ENCODE measurements at regions not wholly inside any gene's neighbourhood (a gene's known extent, or its start where the extent isn't known, plus 50 kb on each side); places are given as distances from the start of the nearest gene placed in this dataset.
A peak's percentile ranks its signal among the peaks of the same experiment; 100 is the strongest.

- Histone ChIP-seq H3K4me3 (ENCODE audit: low read depth, low read length) (no peak overlapping the region), H2AK5ac (ENCODE audit: low read length) (no peak overlapping the region), H3K27me3 (ENCODE audit: insufficient read depth, low read length) (no peaks in the 10 kb centered on the region), H3K79me1 (ENCODE audit: low read length) (peaks cover 2% of the 10 kb centered on the region), H4K8ac (ENCODE audit: low read depth, low read length) (no peak overlapping the region), H3K27ac (ENCODE audit: low read depth, low read length) (no peak overlapping the region), H2BK120ac (ENCODE audit: insufficient read depth, low read length, poor library complexity) (no peak overlapping the region), H3K9ac (ENCODE audit: low read length) (no peak overlapping the region), H3K23ac (ENCODE audit: low read length) (no peak overlapping the region), H3K14ac (ENCODE audit: low read length) (no peak overlapping the region), H4K12ac (ENCODE audit: low read depth, low read length) (no peak overlapping the region), H3K4me1 (ENCODE audit: control insufficient read depth in 1 of 2, insufficient read depth in 2 of 2, low read length in 2 of 2) (peaks cover 4 to 7% of the 10 kb centered on the region in 2 experiments), H4K91ac (ENCODE audit: low read depth, low read length) (no peak overlapping the region), H3K36me3 (ENCODE audit: control insufficient read depth in 1 of 2, insufficient read depth in 2 of 2, low read length in 2 of 2) (no peaks in the 10 kb centered on the region), H2BK5ac (ENCODE audit: low read depth, low read length, poor library complexity) (no peak overlapping the region), H3K4ac (ENCODE audit: low read depth, low read length) (no peak overlapping the region), H3K9me3 (ENCODE audit: insufficient read depth, low read depth, low read length) (peaks cover 1% of the 10 kb centered on the region), H2AFZ (ENCODE audit: insufficient read depth, low read length, poor library complexity) (no peak overlapping the region), H3K18ac (ENCODE audit: low read length) (no peak overlapping the region), H3K79me2 (ENCODE audit: control insufficient read depth, insufficient read depth, low read length, poor library complexity) (no peaks in the 10 kb centered on the region), H3K4me2 (ENCODE audit: low read length) (no peak overlapping the region), H2BK12ac (ENCODE audit: low read length) (no peak overlapping the region)
- DNase-seq: peak; percentile 63 to 85
- WGBS (ENCODE audit: extremely low coverage, insufficient coverage, insufficient read length): no CpG with 5 or more reads among the region's 1 CpG
These were observed 139.1 kb upstream of the MRPS22 start for GRCh38 chr3:139204728-139205127.

- Histone ChIP-seq H3K14ac (ENCODE audit: low read length) (no peak overlapping the region), H3K9ac (ENCODE audit: low read length) (no peak overlapping the region), H3K79me2 (ENCODE audit: control insufficient read depth, insufficient read depth, low read length, poor library complexity) (no peaks in the 10 kb centered on the region), H3K4me1 (ENCODE audit: control insufficient read depth in 1 of 2, insufficient read depth in 2 of 2, low read length in 2 of 2) (peaks cover 3% of the 10 kb centered on the region in 2 experiments), H4K91ac (ENCODE audit: low read depth, low read length) (no peak overlapping the region), H3K36me3 (ENCODE audit: control insufficient read depth in 1 of 2, insufficient read depth in 2 of 2, low read length in 2 of 2) (no peaks in the 10 kb centered on the region), H3K9me3 (ENCODE audit: insufficient read depth, low read depth, low read length) (no peaks in the 10 kb centered on the region), H2BK120ac (ENCODE audit: insufficient read depth, low read length, poor library complexity) (no peak overlapping the region), H2BK5ac (ENCODE audit: low read depth, low read length, poor library complexity) (no peak overlapping the region), H4K8ac (ENCODE audit: low read depth, low read length) (peak overlapping the region; percentile 56), H3K18ac (ENCODE audit: low read length) (no peak overlapping the region), H3K79me1 (ENCODE audit: low read length) (no peaks in the 10 kb centered on the region), H3K4ac (ENCODE audit: low read depth, low read length) (no peak overlapping the region), H2AFZ (ENCODE audit: insufficient read depth, low read length, poor library complexity) (no peak overlapping the region), H3K23ac (ENCODE audit: low read length) (no peak overlapping the region), H3K4me2 (ENCODE audit: low read length) (no peak overlapping the region), H4K12ac (ENCODE audit: low read depth, low read length) (no peak overlapping the region), H3K4me3 (ENCODE audit: low read depth, low read length) (no peak overlapping the region), H2BK12ac (ENCODE audit: low read length) (no peak overlapping the region), H3K27ac (ENCODE audit: low read depth, low read length) (no peak overlapping the region), H3K27me3 (ENCODE audit: insufficient read depth, low read length) (no peaks in the 10 kb centered on the region), H2AK5ac (ENCODE audit: low read length) (no peak overlapping the region)
- no CpG with 5 or more reads among the region's 5 CpGs for WGBS (ENCODE audit: extremely low coverage, insufficient coverage, insufficient read length)
- DNase-seq: no peak
These were observed 129.9 kb upstream of the MRPS22 start for GRCh38 chr3:139213936-139214335.

- Histone ChIP-seq H4K12ac (ENCODE audit: low read depth, low read length) (no peak overlapping the region), H2AFZ (ENCODE audit: insufficient read depth, low read length, poor library complexity) (no peak overlapping the region), H3K14ac (ENCODE audit: low read length) (no peak overlapping the region), H3K79me1 (ENCODE audit: low read length) (no peaks in the 10 kb centered on the region), H2BK12ac (ENCODE audit: low read length) (no peak overlapping the region), H4K8ac (ENCODE audit: low read depth, low read length) (no peak overlapping the region), H3K4ac (ENCODE audit: low read depth, low read length) (no peak overlapping the region), H3K4me3 (ENCODE audit: low read depth, low read length) (no peak overlapping the region), H3K36me3 (ENCODE audit: control insufficient read depth in 1 of 2, insufficient read depth in 2 of 2, low read length in 2 of 2) (no peaks in the 10 kb centered on the region), H3K4me2 (ENCODE audit: low read length) (no peak overlapping the region), H3K27me3 (ENCODE audit: insufficient read depth, low read length) (no peaks in the 10 kb centered on the region), H2BK120ac (ENCODE audit: insufficient read depth, low read length, poor library complexity) (no peak overlapping the region), H3K4me1 (ENCODE audit: control insufficient read depth in 1 of 2, insufficient read depth in 2 of 2, low read length in 2 of 2) (peaks cover 3% of the 10 kb centered on the region in 2 experiments), H2BK5ac (ENCODE audit: low read depth, low read length, poor library complexity) (no peak overlapping the region), H3K9ac (ENCODE audit: low read length) (no peak overlapping the region), H3K18ac (ENCODE audit: low read length) (no peak overlapping the region), H2AK5ac (ENCODE audit: low read length) (no peak overlapping the region), H3K9me3 (ENCODE audit: insufficient read depth, low read depth, low read length) (no peaks in the 10 kb centered on the region), H4K91ac (ENCODE audit: low read depth, low read length) (no peak overlapping the region), H3K27ac (ENCODE audit: low read depth, low read length) (no peak overlapping the region), H3K23ac (ENCODE audit: low read length) (no peak overlapping the region), H3K79me2 (ENCODE audit: control insufficient read depth, insufficient read depth, low read length, poor library complexity) (no peaks in the 10 kb centered on the region)
- no peak for DNase-seq
These were observed 126.9 kb upstream of the MRPS22 start for GRCh38 chr3:139216958-139217357.

- DNase-seq: no peak
- no CpG with 5 or more reads among the region's 3 CpGs for WGBS (ENCODE audit: extremely low coverage, insufficient coverage, insufficient read length)
- no peak overlapping the region for H4K12ac ChIP-seq (ENCODE audit: low read depth, low read length)
These were observed 126.2 kb upstream of the MRPS22 start for GRCh38 chr3:139217633-139218032.

More at GRCh38 chr3:139217633-139218032, 126.2 kb upstream of the MRPS22 start:
- Histone ChIP-seq H3K9me3 (ENCODE audit: insufficient read depth, low read depth, low read length) (no peaks in the 10 kb centered on the region), H3K36me3 (ENCODE audit: control insufficient read depth in 1 of 2, insufficient read depth in 2 of 2, low read length in 2 of 2) (no peaks in the 10 kb centered on the region), H3K14ac (ENCODE audit: low read length) (no peak overlapping the region), H3K23ac (ENCODE audit: low read length) (no peak overlapping the region), H3K79me2 (ENCODE audit: control insufficient read depth, insufficient read depth, low read length, poor library complexity) (no peaks in the 10 kb centered on the region), H3K4me3 (ENCODE audit: low read depth, low read length) (no peak overlapping the region), H3K27ac (ENCODE audit: low read depth, low read length) (no peak overlapping the region), H4K8ac (ENCODE audit: low read depth, low read length) (no peak overlapping the region), H3K4me2 (ENCODE audit: low read length) (no peak overlapping the region), H2BK120ac (ENCODE audit: insufficient read depth, low read length, poor library complexity) (no peak overlapping the region), H2AK5ac (ENCODE audit: low read length) (no peak overlapping the region), H3K4me1 (ENCODE audit: control insufficient read depth in 1 of 2, insufficient read depth in 2 of 2, low read length in 2 of 2) (peaks cover 3% of the 10 kb centered on the region in 2 experiments), H3K18ac (ENCODE audit: low read length) (no peak overlapping the region), H2BK5ac (ENCODE audit: low read depth, low read length, poor library complexity) (no peak overlapping the region), H2BK12ac (ENCODE audit: low read length) (no peak overlapping the region), H3K79me1 (ENCODE audit: low read length) (no peaks in the 10 kb centered on the region), H2AFZ (ENCODE audit: insufficient read depth, low read length, poor library complexity) (no peak overlapping the region), H4K91ac (ENCODE audit: low read depth, low read length) (no peak overlapping the region), H3K9ac (ENCODE audit: low read length) (no peak overlapping the region), H3K27me3 (ENCODE audit: insufficient read depth, low read length) (no peaks in the 10 kb centered on the region), H3K4ac (ENCODE audit: low read depth, low read length) (no peak overlapping the region)
